Ascending aorta (tissue), 2 donors: ENCODE measurements at regions not wholly inside any gene's neighbourhood (a gene's known extent, or its start where the extent isn't known, plus 50 kb on each side); places are given as distances from the start of the nearest gene placed in this dataset.
A peak's percentile ranks its signal among the peaks of the same experiment; 100 is the strongest.

ENCODE experiments used
- DNase-seq, 2 donors: peaks; one replicate each; pipeline ENCODE4 v3.0.0-alpha.2; 2019; ENCODE audit warnings: low spot score in 2 of 2
- H3K27ac ChIP-seq, 2 donors: fragments of 200-600 bp; sonication (generic); one replicate each; pipeline ENCODE4 v1.5.1; 2016 to 2017; ENCODE audit warnings: mild to moderate bottlenecking in 1 of 2
- H3K27me3 ChIP-seq: fragments of 200-600 bp; sonication (generic); one replicate; pipeline ENCODE4 v1.5.1; 2017
- H3K36me3 ChIP-seq, 2 donors: fragments of 200-600 bp; sonication (generic); one replicate each; pipeline ENCODE4 v1.5.1; 2016
- H3K4me1 ChIP-seq, 2 donors: fragments of 200-600 bp; sonication (generic); one replicate each; pipeline ENCODE4 v1.5.1; 2016 to 2017; ENCODE audit warnings: mild to moderate bottlenecking in 1 of 2
- H3K4me3 ChIP-seq, 2 donors: fragments of 200-600 bp; sonication (generic); one replicate each; pipeline ENCODE4 v1.5.1; 2016 to 2017; ENCODE audit warnings: mild to moderate bottlenecking in 1 of 2
- H3K9me3 ChIP-seq, 2 donors: fragments of 200-600 bp; sonication (generic); one replicate each; pipeline ENCODE4 v1.5.1; 2016
- intact Hi-C: fragments of 100-400 bp; cut with DNase I; formaldehyde crosslinking; loops from one replicate; pipeline ENCODE4 v1.15.1; 2023
- TF ChIP-seq, protein P1 (sequence below), 3 experiments: fragments of 200-600 bp in 2 of 3; fragments of 450-650 bp in 1 of 3; sonication (generic) in 2 of 3; IDR thresholded peaks; one replicate each; pipeline ENCODE4 v1.5.1; 2016 to 2019; ENCODE audit warnings: antibody characterized with exemption in 3 of 3, mild to moderate bottlenecking in 1 of 3, moderate library complexity in 1 of 3

DNA sequence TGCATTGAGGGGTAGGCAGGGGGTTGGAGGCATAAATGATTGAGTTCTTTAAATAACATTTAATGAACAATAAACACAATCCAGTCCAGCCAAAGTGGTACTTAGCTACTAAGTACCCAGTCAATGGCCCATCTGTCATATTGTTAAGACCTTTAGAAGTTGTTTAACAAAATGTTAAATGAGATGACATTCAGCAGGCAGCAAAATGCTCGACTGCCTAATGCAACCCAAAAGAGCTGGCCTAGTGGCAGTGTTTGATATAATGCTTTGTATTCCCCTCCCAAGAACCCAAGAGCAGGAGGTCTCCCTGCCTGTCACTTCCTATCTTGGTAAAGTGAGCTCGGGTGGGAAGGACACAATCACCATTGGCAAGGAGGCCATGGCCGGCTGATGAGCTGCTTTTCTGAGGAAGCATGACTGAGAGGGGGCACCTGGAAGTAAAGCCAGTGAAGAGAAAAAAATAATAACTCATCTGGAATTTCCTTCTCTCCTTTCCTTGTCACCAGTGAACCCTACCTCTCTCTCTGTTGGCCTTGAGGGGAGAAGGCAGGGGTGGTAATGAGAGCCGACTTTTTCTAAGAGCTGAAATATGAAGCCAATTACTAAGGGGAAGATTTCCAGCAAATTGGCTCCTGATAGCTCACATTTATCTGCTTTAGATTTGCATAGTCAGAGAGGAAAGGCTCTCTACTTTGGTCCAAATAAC, 140.6 kb downstream of the C1D start:
- peaks cover 0 to 13% of the 10 kb centered on the region in 2 donors for H3K4me1 ChIP-seq
- H3K4me3 ChIP-seq: no peak overlapping the region
- H3K36me3 ChIP-seq: no peaks in the 10 kb centered on the region
- no peaks in the 10 kb centered on the region for H3K27me3 ChIP-seq
- H3K27ac ChIP-seq: no peak overlapping the region
- intact Hi-C loops: no loop called here
- TF ChIP-seq, protein P1, sequence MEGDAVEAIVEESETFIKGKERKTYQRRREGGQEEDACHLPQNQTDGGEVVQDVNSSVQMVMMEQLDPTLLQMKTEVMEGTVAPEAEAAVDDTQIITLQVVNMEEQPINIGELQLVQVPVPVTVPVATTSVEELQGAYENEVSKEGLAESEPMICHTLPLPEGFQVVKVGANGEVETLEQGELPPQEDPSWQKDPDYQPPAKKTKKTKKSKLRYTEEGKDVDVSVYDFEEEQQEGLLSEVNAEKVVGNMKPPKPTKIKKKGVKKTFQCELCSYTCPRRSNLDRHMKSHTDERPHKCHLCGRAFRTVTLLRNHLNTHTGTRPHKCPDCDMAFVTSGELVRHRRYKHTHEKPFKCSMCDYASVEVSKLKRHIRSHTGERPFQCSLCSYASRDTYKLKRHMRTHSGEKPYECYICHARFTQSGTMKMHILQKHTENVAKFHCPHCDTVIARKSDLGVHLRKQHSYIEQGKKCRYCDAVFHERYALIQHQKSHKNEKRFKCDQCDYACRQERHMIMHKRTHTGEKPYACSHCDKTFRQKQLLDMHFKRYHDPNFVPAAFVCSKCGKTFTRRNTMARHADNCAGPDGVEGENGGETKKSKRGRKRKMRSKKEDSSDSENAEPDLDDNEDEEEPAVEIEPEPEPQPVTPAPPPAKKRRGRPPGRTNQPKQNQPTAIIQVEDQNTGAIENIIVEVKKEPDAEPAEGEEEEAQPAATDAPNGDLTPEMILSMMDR (IDR thresholded peaks at IDR 0.05): no peak
- DNase-seq: no peak
- H3K9me3 ChIP-seq: no peaks in the 10 kb centered on the region

GRCh38 chr2:67923696-67924095, 139.1 kb downstream of the C1D start:
- TF ChIP-seq, protein P1 (IDR thresholded peaks at IDR 0.05): no peak
- H3K36me3 ChIP-seq: no peaks in the 10 kb centered on the region
- H3K9me3 ChIP-seq: no peaks in the 10 kb centered on the region
- H3K27me3 ChIP-seq: no peaks in the 10 kb centered on the region
- no peak overlapping the region for H3K4me3 ChIP-seq
- intact Hi-C loops: no loop called here
- peaks cover 0 to 1% of the 10 kb centered on the region in 2 donors for H3K4me1 ChIP-seq
- DNase-seq: no peak
- no peak overlapping the region for H3K27ac ChIP-seq

DNA sequence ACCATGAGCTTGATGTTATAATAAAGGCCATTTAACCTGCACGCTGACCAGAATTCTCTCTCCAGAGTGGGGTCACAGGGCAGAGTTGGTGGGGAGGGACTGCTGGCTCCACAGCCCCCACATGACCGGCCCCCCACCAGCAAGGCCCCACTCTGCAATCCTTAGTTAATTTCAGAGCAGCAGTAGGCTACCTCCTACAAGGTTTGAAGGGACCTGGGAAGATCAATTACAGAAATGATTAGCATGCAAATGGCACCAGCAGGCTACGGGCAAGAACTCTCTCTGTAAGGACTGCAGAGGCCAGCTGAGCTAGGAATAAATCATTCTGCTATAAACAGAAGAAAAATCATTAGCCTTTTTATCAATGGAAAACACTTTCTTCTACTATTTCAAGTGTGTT, 135.3 kb downstream of the C1D start:
- TF ChIP-seq, protein P1 (IDR thresholded peaks at IDR 0.05): no peak
- Histone ChIP-seq H3K27me3 (no peaks in the 10 kb centered on the region), H3K9me3 (no peaks in the 10 kb centered on the region), H3K36me3 (no peaks in the 10 kb centered on the region), H3K4me1 (no peaks in the 10 kb centered on the region), H3K27ac (no peak overlapping the region), H3K4me3 (no peak overlapping the region)
- DNase-seq: no peak
- intact Hi-C loops: no loop called here

GRCh38 chr2:67930156-67930555, 132.6 kb downstream of the C1D start:
- DNase-seq: no peak
- Histone ChIP-seq H3K27ac (no peak overlapping the region), H3K9me3 (no peaks in the 10 kb centered on the region), H3K4me3 (no peak overlapping the region), H3K27me3 (no peaks in the 10 kb centered on the region), H3K36me3 (no peaks in the 10 kb centered on the region), H3K4me1 (no peaks in the 10 kb centered on the region)
- intact Hi-C loops: no loop called here
- TF ChIP-seq, protein P1 (IDR thresholded peaks at IDR 0.05): no peak

DNA sequence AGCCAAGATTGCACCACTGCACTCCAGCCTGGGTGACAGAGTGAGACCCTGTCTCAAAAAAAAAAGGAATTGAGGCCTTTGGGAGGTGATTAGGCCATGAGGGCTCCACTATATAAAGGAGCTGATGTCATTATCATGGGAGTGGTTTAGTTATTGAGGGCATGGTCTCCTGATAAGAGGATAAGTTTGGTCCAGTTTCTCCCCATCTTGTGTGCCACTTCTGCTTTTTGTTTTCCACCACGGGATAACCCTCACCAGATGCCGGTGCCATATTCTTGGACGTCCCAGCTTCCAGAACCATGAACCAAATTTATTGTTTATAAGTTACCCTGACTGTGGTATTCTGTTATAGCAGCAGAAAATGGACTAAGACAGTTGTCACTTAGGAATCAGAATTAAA, 125.8 kb downstream of the C1D start:
- Histone ChIP-seq H3K27ac (peak overlapping the region; percentile 77 to 78), H3K9me3 (no peaks in the 10 kb centered on the region), H3K4me1 (peaks cover 5 to 15% of the 10 kb centered on the region in 2 donors), H3K27me3 (no peaks in the 10 kb centered on the region), H3K4me3 (no peak overlapping the region), H3K36me3 (no peaks in the 10 kb centered on the region)
- TF ChIP-seq, protein P1 (IDR thresholded peaks at IDR 0.05): no peak
- intact Hi-C loops: loop anchor here (1.0 to 5.0 kb wide), 3 partner anchors 19 to 90 kb away; no protein-coding TSS in a partner anchor
- no peak for DNase-seq
